Keratinocyte (primary cell): ENCODE measurements at regions not wholly inside any gene's neighbourhood (a gene's known extent, or its start where the extent isn't known, plus 50 kb on each side); places are given as distances from the start of the nearest gene placed in this dataset.

Experiments
- DNase-seq: peaks from one replicate; pipeline ENCODE4 v3.0.0-alpha.2; 2011; ENCODE audit warnings: low read depth, missing footprints, low spot score
- FAIRE-seq: peaks from 2 replicates; lab custom pipeline; 2011; peaks lifted over from hg19 to GRCh38; lab: Jason Lieb, UNC
- H2AFZ ChIP-seq: 2 replicates; pipeline ENCODE4 v1.6.0; 2012; ENCODE audit warnings: low read length, control low read depth, inconsistent platforms; ENCODE audit not compliant: control insufficient read depth
- H3K27ac ChIP-seq: 2 replicates; pipeline ENCODE4 v1.5.1; 2011; ENCODE audit warnings: low read length; ENCODE audit not compliant: control insufficient read depth, insufficient read depth
- H3K27me3 ChIP-seq: 3 replicates; pipeline ENCODE4 v1.6.0; 2011; ENCODE audit warnings: low read length; ENCODE audit not compliant: control insufficient read depth, insufficient read depth; ENCODE audit errors: extremely low read depth
- H3K36me3 ChIP-seq, 2 experiments: 2 replicates in 1 of 2; 3 replicates in 1 of 2; pipeline ENCODE4 v1.5.1; 2011; ENCODE audit warnings: low read length in 2 of 2, mild to moderate bottlenecking in 1 of 2; ENCODE audit not compliant: control insufficient read depth in 2 of 2, insufficient read depth in 2 of 2; ENCODE audit errors: extremely low read depth in 1 of 2
- H3K4me1 ChIP-seq: 3 replicates; pipeline ENCODE4 v1.5.1; 2011; ENCODE audit warnings: low read length; ENCODE audit not compliant: control insufficient read depth, insufficient read depth; ENCODE audit errors: extremely low read depth
- H3K4me2 ChIP-seq: 3 replicates; pipeline ENCODE4 v1.6.0; 2011; ENCODE audit warnings: low read depth, low read length; ENCODE audit not compliant: control insufficient read depth, insufficient read depth; ENCODE audit errors: extremely low read depth
- H3K4me3 ChIP-seq, 3 experiments: fragments of 200-600 bp in 1 of 3; sonication (generic) in 1 of 3; 2 replicates in 2 of 3; 3 replicates in 1 of 3; pipeline ENCODE4 v1.5.1; 2011 to 2016; ENCODE audit warnings: low read length in 3 of 3, mild to moderate bottlenecking in 3 of 3, control low read depth in 2 of 3, inconsistent platforms in 1 of 3, low read depth in 1 of 3, mixed read lengths in 1 of 3, mixed run types in 1 of 3, moderate library complexity in 1 of 3; ENCODE audit not compliant: control insufficient read depth in 2 of 3, insufficient read depth in 2 of 3; ENCODE audit errors: extremely low read depth in 1 of 3
- H3K79me2 ChIP-seq: 2 replicates; pipeline ENCODE4 v1.6.0; 2012; ENCODE audit warnings: low read length; ENCODE audit not compliant: control insufficient read depth, insufficient read depth
- H3K9ac ChIP-seq: 3 replicates; pipeline ENCODE4 v1.6.0; 2011; ENCODE audit warnings: low read length; ENCODE audit not compliant: control insufficient read depth, insufficient read depth; ENCODE audit errors: extremely low read depth
- H3K9me1 ChIP-seq: 3 replicates; pipeline ENCODE4 v1.6.0; 2011; ENCODE audit warnings: low read length; ENCODE audit not compliant: control insufficient read depth, insufficient read depth; ENCODE audit errors: extremely low read depth
- H3K9me3 ChIP-seq: 2 replicates; pipeline ENCODE4 v1.5.1; 2012; ENCODE audit warnings: low read depth, low read length; ENCODE audit not compliant: control insufficient read depth
- H4K20me1 ChIP-seq: 3 replicates; pipeline ENCODE4 v1.6.0; 2011; ENCODE audit warnings: low read length; ENCODE audit not compliant: control insufficient read depth, insufficient read depth; ENCODE audit errors: extremely low read depth
- CTCF ChIP-seq, 3 experiments: IDR thresholded peaks in 1 of 3; conservative IDR thresholded peaks in 1 of 3; optimal IDR thresholded peaks in 1 of 3; 2 replicates in 2 of 3; 3 replicates in 1 of 3; pipeline versions ENCODE3 to v1.5.1; 2011; ENCODE audit warnings: low read length in 3 of 3, mild to moderate bottlenecking in 3 of 3, moderate library complexity in 2 of 3, control low read depth in 1 of 3, inconsistent platforms in 1 of 3; ENCODE audit not compliant: insufficient read depth in 2 of 3; ENCODE audit errors: extremely low read depth in 1 of 3
- EZH2 ChIP-seq: IDR thresholded peaks from one replicate; pipeline ENCODE4 v1.6.1; 2012; ENCODE audit warnings: inconsistent platforms, mild to moderate bottlenecking, low read length, moderate library complexity
- dilution Hi-C: fragments of 300-500 bp; cut with MboI; formaldehyde crosslinking; loops from one replicate; pipeline ENCODE4 v1.7.0; 2020; ENCODE audit warnings: low sequenced_read_pairs; ENCODE audit not compliant: extremely low pct_ligation_motif_present

- Histone ChIP-seq H4K20me1 (no peaks in the 10 kb centered on the region), H3K4me3 (no peak overlapping the region), H3K27me3 (no peaks in the 10 kb centered on the region), H3K36me3 (no peaks in the 10 kb centered on the region), H3K9ac (no peak overlapping the region), H3K9me3 (no peaks in the 10 kb centered on the region), H3K79me2 (no peaks in the 10 kb centered on the region), H2AFZ (no peak overlapping the region), H3K4me1 (no peaks in the 10 kb centered on the region), H3K27ac (no peak overlapping the region), H3K4me2 (no peak overlapping the region), H3K9me1 (no peaks in the 10 kb centered on the region)
- no peak for TF ChIP-seq EZH2
- TF ChIP-seq CTCF (optimal IDR thresholded peaks at IDR 0.05 in 1 of 3, IDR thresholded peaks at IDR 0.05 in 1 of 3, conservative IDR thresholded peaks at IDR 0.05 in 1 of 3; ENCODE audit: extremely low read depth in 1 of 3, insufficient read depth in 2 of 3, low read length in 3 of 3) = peak in 1 of 3 experiments; percentile 47
- dilution Hi-C loops = no loop called here
- FAIRE-seq (no peak), DNase-seq (no peak)
Measured at GRCh38 chr6:894274-894673, 201.3 kb upstream of the EXOC2 start.

- Histone ChIP-seq H3K9me1 (no peaks in the 10 kb centered on the region), H3K36me3 (no peaks in the 10 kb centered on the region), H3K27me3 (no peaks in the 10 kb centered on the region), H3K4me2 (no peak overlapping the region), H2AFZ (no peak overlapping the region), H3K4me1 (no peaks in the 10 kb centered on the region), H3K9me3 (no peaks in the 10 kb centered on the region), H3K79me2 (no peaks in the 10 kb centered on the region), H3K9ac (no peak overlapping the region), H4K20me1 (no peaks in the 10 kb centered on the region), H3K4me3 (no peak overlapping the region), H3K27ac (no peak overlapping the region)
- dilution Hi-C loops = no loop called here
- TF ChIP-seq CTCF (optimal IDR thresholded peaks at IDR 0.05 in 1 of 3, IDR thresholded peaks at IDR 0.05 in 1 of 3, conservative IDR thresholded peaks at IDR 0.05 in 1 of 3; ENCODE audit: extremely low read depth in 1 of 3, insufficient read depth in 2 of 3, low read length in 3 of 3) (no peak), EZH2 (no peak)
- no peak for DNase-seq
- no peak for FAIRE-seq
Measured at GRCh38 chr6:890995-891394, 198.1 kb upstream of the EXOC2 start.
